ENCODE measurements at regions not wholly inside any gene's neighbourhood (a gene's known extent, or its start where the extent isn't known, plus 50 kb on each side); places are given as distances from the start of the nearest gene placed in this dataset.

DNA sequence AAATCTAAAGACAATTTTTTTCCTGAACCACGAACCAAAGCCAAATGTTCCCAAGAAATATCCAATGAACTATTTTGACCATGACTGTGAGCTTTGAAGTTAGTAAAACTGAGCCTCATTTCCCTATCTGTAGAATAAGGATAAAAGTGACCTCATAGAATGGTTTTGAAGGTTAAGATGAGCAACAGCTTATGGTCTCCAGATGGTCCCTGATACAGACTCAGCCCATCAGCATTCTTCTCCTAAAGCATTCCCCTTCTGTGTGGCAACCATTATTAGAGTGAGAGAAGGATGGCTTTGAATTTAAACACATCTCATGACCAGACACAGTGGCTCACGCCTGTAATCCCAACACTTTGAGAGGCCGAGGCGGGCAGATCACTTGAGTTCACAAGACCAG lies 70.1 kb downstream of the COPRS start:
- no peak overlapping the region for H3K4me3 Mint-ChIP-seq
- H3K36me3 Mint-ChIP-seq (ENCODE audit: low read depth), result no peaks in the 10 kb centered on the region
- no peak for DNase-seq (ENCODE audit: low read depth, low spot score)
- H3K9me3 Mint-ChIP-seq, result no peaks in the 10 kb centered on the region
- peaks cover 5% of the 10 kb centered on the region for H3K27me3 Mint-ChIP-seq (ENCODE audit: low read depth)
- H3K27ac Mint-ChIP-seq (ENCODE audit: unreplicated experiment), result no peak overlapping the region
- TF ChIP-seq, protein P1, sequence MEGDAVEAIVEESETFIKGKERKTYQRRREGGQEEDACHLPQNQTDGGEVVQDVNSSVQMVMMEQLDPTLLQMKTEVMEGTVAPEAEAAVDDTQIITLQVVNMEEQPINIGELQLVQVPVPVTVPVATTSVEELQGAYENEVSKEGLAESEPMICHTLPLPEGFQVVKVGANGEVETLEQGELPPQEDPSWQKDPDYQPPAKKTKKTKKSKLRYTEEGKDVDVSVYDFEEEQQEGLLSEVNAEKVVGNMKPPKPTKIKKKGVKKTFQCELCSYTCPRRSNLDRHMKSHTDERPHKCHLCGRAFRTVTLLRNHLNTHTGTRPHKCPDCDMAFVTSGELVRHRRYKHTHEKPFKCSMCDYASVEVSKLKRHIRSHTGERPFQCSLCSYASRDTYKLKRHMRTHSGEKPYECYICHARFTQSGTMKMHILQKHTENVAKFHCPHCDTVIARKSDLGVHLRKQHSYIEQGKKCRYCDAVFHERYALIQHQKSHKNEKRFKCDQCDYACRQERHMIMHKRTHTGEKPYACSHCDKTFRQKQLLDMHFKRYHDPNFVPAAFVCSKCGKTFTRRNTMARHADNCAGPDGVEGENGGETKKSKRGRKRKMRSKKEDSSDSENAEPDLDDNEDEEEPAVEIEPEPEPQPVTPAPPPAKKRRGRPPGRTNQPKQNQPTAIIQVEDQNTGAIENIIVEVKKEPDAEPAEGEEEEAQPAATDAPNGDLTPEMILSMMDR (conservative IDR thresholded peaks at IDR 0.05), result no peak
- H3K4me1 Mint-ChIP-seq, result no peaks in the 10 kb centered on the region

DNA sequence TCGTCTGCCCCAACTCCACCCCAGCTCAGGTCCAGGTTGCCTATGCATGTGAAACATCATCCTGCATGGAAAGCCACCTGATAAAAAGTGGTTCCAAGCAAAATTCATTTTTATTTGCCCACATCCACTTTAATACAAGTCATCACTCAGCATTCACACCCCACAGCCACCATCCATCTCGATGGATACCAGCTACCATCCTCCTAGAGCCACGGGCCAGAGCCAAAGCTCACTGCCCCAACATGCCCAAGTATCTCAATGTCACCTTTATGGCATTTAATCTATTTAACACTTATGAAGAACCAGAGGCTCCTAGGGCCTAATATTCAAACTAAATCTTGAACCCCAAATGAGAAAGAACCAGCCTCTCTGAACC lies 70.5 kb downstream of the COPRS start:
- peaks cover 5% of the 10 kb centered on the region for H3K27me3 Mint-ChIP-seq (ENCODE audit: low read depth)
- H3K4me1 Mint-ChIP-seq, result no peaks in the 10 kb centered on the region
- H3K27ac Mint-ChIP-seq (ENCODE audit: unreplicated experiment), result no peak overlapping the region

DNA sequence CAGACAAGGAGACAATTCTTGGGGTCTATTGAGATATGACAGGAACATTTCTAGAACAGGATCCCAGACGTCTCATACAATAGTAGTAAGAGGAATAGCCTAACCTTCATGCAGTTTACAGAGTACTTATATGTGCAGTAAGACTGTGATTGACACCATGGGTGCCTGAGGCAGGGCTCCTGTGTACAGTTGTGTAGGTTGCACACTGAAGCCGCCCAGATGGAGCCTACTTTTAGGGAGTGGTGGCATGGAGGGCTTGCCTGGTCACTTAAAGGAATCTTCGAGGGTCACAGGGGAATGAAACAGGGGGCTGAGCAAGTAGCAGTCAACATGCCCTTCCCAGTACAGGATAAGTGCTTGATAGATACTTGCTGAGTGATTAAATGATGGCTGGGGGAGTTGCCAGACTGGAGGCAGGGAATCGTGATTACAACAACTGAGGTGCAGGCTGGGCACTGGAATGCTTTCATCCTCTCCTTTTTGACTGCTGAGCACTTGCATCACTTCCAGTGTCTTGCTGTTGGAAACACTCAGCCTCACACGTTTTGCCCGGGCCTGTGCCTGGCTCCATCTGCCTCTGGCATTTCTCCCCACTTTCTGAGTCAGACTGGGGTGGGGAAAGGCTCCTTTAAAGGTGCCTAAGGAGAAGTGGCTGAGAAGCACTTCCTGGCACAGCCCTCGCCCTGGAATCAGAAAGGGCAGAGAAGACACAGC lies 71.0 kb downstream of the COPRS start:
- H3K36me3 Mint-ChIP-seq (ENCODE audit: low read depth), result no peaks in the 10 kb centered on the region
- H3K27me3 Mint-ChIP-seq (ENCODE audit: low read depth), result peaks cover 7% of the 10 kb centered on the region
- H3K4me3 Mint-ChIP-seq, result no peak overlapping the region
- TF ChIP-seq, protein P1 (conservative IDR thresholded peaks at IDR 0.05), result no peak
- no peaks in the 10 kb centered on the region for H3K4me1 Mint-ChIP-seq
- no peak overlapping the region for H3K27ac Mint-ChIP-seq (ENCODE audit: unreplicated experiment)
- DNase-seq (ENCODE audit: low read depth, low spot score), result no peak
- H3K9me3 Mint-ChIP-seq, result no peaks in the 10 kb centered on the region

More for the DNA sequence above, 70.5 kb downstream of the COPRS start:
- Mint-ChIP-seq H3K36me3 (ENCODE audit: low read depth) (no peaks in the 10 kb centered on the region), H3K4me3 (no peak overlapping the region), H3K9me3 (no peaks in the 10 kb centered on the region)
- no peak for DNase-seq (ENCODE audit: low read depth, low spot score)
- TF ChIP-seq, protein P1 (conservative IDR thresholded peaks at IDR 0.05), result no peak

DNA sequence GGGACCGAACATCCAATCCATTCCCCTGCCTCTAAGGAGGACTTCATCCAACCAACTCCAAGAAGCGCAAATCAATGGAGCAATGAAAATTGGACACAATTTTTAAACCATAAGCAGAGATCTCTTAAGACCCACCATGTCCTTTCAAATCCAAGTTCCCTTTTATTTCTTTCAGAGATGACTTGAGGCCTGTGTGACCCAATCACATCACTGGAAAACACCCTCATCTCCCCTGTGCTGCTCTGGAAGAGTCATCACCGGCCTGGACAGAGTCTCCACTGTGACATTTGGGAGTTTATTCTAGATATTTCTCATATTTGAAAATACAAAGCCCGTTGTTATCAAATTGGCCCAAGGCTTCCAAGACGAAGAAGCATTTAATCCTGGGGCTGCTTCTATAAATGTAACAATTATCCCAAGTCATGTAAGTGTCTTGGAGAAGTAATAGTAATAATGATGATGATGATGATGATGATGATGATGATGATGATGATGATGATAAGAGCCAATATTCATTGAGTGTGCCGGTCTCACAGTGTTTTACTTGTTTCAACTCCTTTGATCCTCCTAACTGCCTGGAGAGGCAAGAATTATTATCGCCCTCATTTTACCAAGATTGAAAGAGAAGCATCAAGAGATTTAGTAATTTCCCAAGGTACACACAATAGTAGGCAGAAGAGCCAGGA lies 72.1 kb downstream of the COPRS start:
- Mint-ChIP-seq H3K4me3 (no peak overlapping the region), H3K9me3 (no peaks in the 10 kb centered on the region), H3K27ac (ENCODE audit: unreplicated experiment) (no peak overlapping the region), H3K4me1 (no peaks in the 10 kb centered on the region), H3K27me3 (ENCODE audit: low read depth) (peaks cover 14% of the 10 kb centered on the region), H3K36me3 (ENCODE audit: low read depth) (no peaks in the 10 kb centered on the region)
- DNase-seq (ENCODE audit: low read depth, low spot score), result no peak
- TF ChIP-seq, protein P1 (conservative IDR thresholded peaks at IDR 0.05), result no peak

DNA sequence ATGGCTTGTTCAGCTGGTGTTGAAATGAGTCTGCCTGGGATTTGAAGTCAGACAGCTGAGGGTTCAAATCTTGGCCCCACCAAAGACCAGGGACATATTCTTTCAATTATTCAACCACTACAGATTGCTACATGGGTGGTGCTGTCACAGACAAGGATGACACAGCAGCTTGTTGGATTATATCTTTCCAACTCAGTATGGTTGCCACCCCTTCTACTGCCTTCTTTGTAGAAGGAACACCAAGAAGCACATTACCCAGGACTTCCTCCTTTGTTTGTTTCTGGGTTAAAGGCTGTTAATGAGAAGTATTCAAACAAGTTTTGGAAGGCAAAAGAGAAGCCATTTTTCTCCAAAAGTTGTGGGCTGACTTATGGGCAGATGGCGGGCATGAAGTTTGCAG lies 78.6 kb downstream of the COPRS start:
- no peak for DNase-seq (ENCODE audit: low read depth, low spot score)
- Mint-ChIP-seq H3K4me3 (no peak overlapping the region), H3K27me3 (ENCODE audit: low read depth) (peaks cover 17% of the 10 kb centered on the region), H3K27ac (ENCODE audit: unreplicated experiment) (no peak overlapping the region), H3K4me1 (no peaks in the 10 kb centered on the region), H3K36me3 (ENCODE audit: low read depth) (no peaks in the 10 kb centered on the region), H3K9me3 (no peaks in the 10 kb centered on the region)
- TF ChIP-seq, protein P1 (conservative IDR thresholded peaks at IDR 0.05), result no peak
